PC-9 (cell line): ENCODE measurements at regions not wholly inside any gene's neighbourhood (a gene's known extent, or its start where the extent isn't known, plus 50 kb on each side); places are given as distances from the start of the nearest gene placed in this dataset.

Experiments
- BruUV-seq: library from RNA; stranded (reverse); fragments of 400-500 nt; replicated peaks from 2 replicates; lab custom pipeline; 2021; lab: Mats Ljungman, UMichigan
- CTCF ChIA-PET: fragments of 300-600 bp; sonication (Branson Sonifier 250); formaldehyde crosslinking; loops from one replicate; lab custom pipeline; 2022; ENCODE audit warnings: antibody characterized with exemption; lab: Charles Lee
- POLR2A ChIA-PET: fragments of 300-600 bp; sonication (Branson Sonifier 250); formaldehyde crosslinking; loops from one replicate; lab custom pipeline; 2022; ENCODE audit warnings: antibody characterized with exemption; ENCODE audit not compliant: unreplicated experiment; lab: Charles Lee
- DNase-seq, 2 experiments: peaks; one replicate each; pipeline versions ENCODE4 v3.0.0 to v3.0.0-alpha.2; 2015 to 2022; ENCODE audit warnings: mixed read lengths in 1 of 2
- H2AFZ ChIP-seq: fragments of 200-600 bp; sonication (generic); 2 replicates; pipeline ENCODE4 v1.8.1; 2017; ENCODE audit warnings: antibody characterized with exemption
- H3F3A ChIP-seq: fragments of 200-600 bp; sonication (generic); 2 replicates; pipeline ENCODE4 v1.8.1; 2017; ENCODE audit warnings: antibody characterized with exemption, mild to moderate bottlenecking, low read depth; ENCODE audit not compliant: insufficient read depth
- H3K27ac ChIP-seq: fragments of 200-600 bp; sonication (generic); 2 replicates; pipeline ENCODE4 v1.6.1; 2016; ENCODE audit warnings: mixed run types
- H3K27me3 ChIP-seq: fragments of 200-600 bp; sonication (generic); 2 replicates; pipeline ENCODE4 v1.6.1; 2016; ENCODE audit warnings: low read depth, mixed run types; ENCODE audit not compliant: insufficient read depth
- H3K36me3 ChIP-seq: fragments of 200-600 bp; sonication (generic); 2 replicates; pipeline ENCODE4 v1.6.1; 2016; ENCODE audit warnings: low read depth, mixed run types
- H3K4me1 ChIP-seq: fragments of 200-600 bp; sonication (generic); replicated peaks from 2 replicates; pipeline ENCODE4 v1.6.1; 2016; ENCODE audit warnings: mixed run types; ENCODE audit not compliant: insufficient read depth
- H3K4me2 ChIP-seq: fragments of 200-600 bp; sonication (generic); 2 replicates; pipeline ENCODE4 v1.6.1; 2017; ENCODE audit warnings: mixed run types
- H3K4me3 ChIP-seq: fragments of 200-600 bp; sonication (generic); 2 replicates; pipeline ENCODE4 v1.6.1; 2016; ENCODE audit warnings: mixed run types
- H3K79me2 ChIP-seq: fragments of 200-600 bp; sonication (generic); 2 replicates; pipeline ENCODE4 v1.6.1; 2017; ENCODE audit warnings: low read depth, mixed run types
- H3K9me2 ChIP-seq: fragments of 200-600 bp; sonication (generic); 2 replicates; pipeline ENCODE4 v1.8.1; 2017; ENCODE audit warnings: mild to moderate bottlenecking; ENCODE audit not compliant: insufficient read depth
- H3K9me3 ChIP-seq: fragments of 200-600 bp; sonication (generic); 2 replicates; pipeline ENCODE4 v1.8.1; 2016; ENCODE audit warnings: low read depth; ENCODE audit not compliant: insufficient read depth
- H4K20me1 ChIP-seq: fragments of 200-600 bp; sonication (generic); 2 replicates; pipeline ENCODE4 v1.8.1; 2017; ENCODE audit not compliant: insufficient read depth
- EZH2 ChIP-seq: fragments of 200-600 bp; sonication (generic); IDR thresholded peaks from 2 replicates; pipeline ENCODE4 v1.8.0; 2017; ENCODE audit warnings: antibody characterized with exemption, low read depth
- intact Hi-C: fragments of 100-400 bp; cut with micrococcal nuclease; formaldehyde crosslinking; loops from one replicate; pipeline ENCODE4 v1.10.0; 2022; ENCODE audit not compliant: unreplicated experiment
- TF ChIP-seq, protein P1 (sequence below): fragments of 200-600 bp; sonication (generic); conservative IDR thresholded peaks from 2 replicates; pipeline ENCODE4 v1.6.1; 2017; ENCODE audit warnings: mixed run types, antibody characterized with exemption, mild to moderate bottlenecking, moderate library complexity

DNA sequence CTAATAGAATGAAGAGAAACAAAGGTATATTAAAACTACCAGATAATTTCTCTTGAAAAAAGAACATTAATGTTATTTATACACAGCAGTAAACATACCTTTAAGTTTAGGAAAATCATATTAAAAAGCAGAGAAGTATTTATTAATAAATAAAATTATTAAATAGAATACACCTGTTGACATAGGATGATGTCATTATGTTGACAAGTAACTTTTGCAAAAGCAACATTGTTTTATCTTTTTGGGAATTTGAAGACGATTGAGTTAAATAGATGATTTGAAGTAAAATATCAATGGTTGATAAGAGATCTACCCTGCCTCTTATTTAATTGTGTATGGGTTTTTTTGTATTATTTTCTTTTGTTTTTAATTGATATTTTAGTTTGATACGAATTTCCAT is 711.1 kb upstream of the NUDT12 start:
- Histone ChIP-seq H3K9me2 (no peaks in the 10 kb centered on the region), H3K4me3 (no peak overlapping the region), H3K27ac (no peak overlapping the region), H3F3A (no peaks in the 10 kb centered on the region), H3K9me3 (no peaks in the 10 kb centered on the region), H3K27me3 (no peaks in the 10 kb centered on the region), H3K4me2 (no peak overlapping the region), H4K20me1 (no peaks in the 10 kb centered on the region), H3K4me1 (no peaks in the 10 kb centered on the region), H3K79me2 (no peaks in the 10 kb centered on the region), H3K36me3 (no peaks in the 10 kb centered on the region), H2AFZ (no peak overlapping the region)
- no TSS peak for BruUV-seq
- POLR2A ChIA-PET: no interaction called here
- CTCF ChIA-PET: no interaction called here
- no peak for TF ChIP-seq EZH2
- TF ChIP-seq, protein P1, sequence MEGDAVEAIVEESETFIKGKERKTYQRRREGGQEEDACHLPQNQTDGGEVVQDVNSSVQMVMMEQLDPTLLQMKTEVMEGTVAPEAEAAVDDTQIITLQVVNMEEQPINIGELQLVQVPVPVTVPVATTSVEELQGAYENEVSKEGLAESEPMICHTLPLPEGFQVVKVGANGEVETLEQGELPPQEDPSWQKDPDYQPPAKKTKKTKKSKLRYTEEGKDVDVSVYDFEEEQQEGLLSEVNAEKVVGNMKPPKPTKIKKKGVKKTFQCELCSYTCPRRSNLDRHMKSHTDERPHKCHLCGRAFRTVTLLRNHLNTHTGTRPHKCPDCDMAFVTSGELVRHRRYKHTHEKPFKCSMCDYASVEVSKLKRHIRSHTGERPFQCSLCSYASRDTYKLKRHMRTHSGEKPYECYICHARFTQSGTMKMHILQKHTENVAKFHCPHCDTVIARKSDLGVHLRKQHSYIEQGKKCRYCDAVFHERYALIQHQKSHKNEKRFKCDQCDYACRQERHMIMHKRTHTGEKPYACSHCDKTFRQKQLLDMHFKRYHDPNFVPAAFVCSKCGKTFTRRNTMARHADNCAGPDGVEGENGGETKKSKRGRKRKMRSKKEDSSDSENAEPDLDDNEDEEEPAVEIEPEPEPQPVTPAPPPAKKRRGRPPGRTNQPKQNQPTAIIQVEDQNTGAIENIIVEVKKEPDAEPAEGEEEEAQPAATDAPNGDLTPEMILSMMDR: no peak
- no peak for DNase-seq
- intact Hi-C loops: no loop called here

- H3K27me3 ChIP-seq: no peaks in the 10 kb centered on the region
- H4K20me1 ChIP-seq: no peaks in the 10 kb centered on the region
- no peak overlapping the region for H3K27ac ChIP-seq
- H3K36me3 ChIP-seq: no peaks in the 10 kb centered on the region
- no peak for TF ChIP-seq EZH2
- TF ChIP-seq, protein P1: no peak
- no peaks in the 10 kb centered on the region for H3K79me2 ChIP-seq
- intact Hi-C loops: no loop called here
- no peak for DNase-seq
- ChIA-PET POLR2A (no interaction called here), CTCF (no interaction called here)
- no peak overlapping the region for H3K4me3 ChIP-seq
- H3K9me3 ChIP-seq: no peaks in the 10 kb centered on the region
- H3K4me2 ChIP-seq: no peak overlapping the region
- no peak overlapping the region for H2AFZ ChIP-seq
- H3K9me2 ChIP-seq: peaks cover 2% of the 10 kb centered on the region; the same call in 1 of the 2 replicates
- H3K4me1 ChIP-seq: no peaks in the 10 kb centered on the region
- no TSS peak for BruUV-seq
- H3F3A ChIP-seq: no peaks in the 10 kb centered on the region
Observed at GRCh38 chr5:104267320-104268015, 704.9 kb upstream of the NUDT12 start.

- CTCF ChIA-PET: no interaction called here
- no peaks in the 10 kb centered on the region for H3K27me3 ChIP-seq
- BruUV-seq: no TSS peak
Observed at GRCh38 chr5:104266161-104266560, 703.6 kb upstream of the NUDT12 start.

More at GRCh38 chr5:104266161-104266560, 703.6 kb upstream of the NUDT12 start:
- no peak overlapping the region for H2AFZ ChIP-seq
- no peaks in the 10 kb centered on the region for H4K20me1 ChIP-seq
- POLR2A ChIA-PET: no interaction called here
- H3K27ac ChIP-seq: no peak overlapping the region
- H3K9me2 ChIP-seq: peaks cover 2% of the 10 kb centered on the region; the same call in 1 of the 2 replicates
- no peak for DNase-seq
- no peaks in the 10 kb centered on the region for H3F3A ChIP-seq
- intact Hi-C loops: no loop called here
- no peak overlapping the region for H3K4me2 ChIP-seq
- no peak for TF ChIP-seq EZH2
- TF ChIP-seq, protein P1: no peak
- no peaks in the 10 kb centered on the region for H3K79me2 ChIP-seq
- no peak overlapping the region for H3K4me3 ChIP-seq
- no peaks in the 10 kb centered on the region for H3K4me1 ChIP-seq
- no peaks in the 10 kb centered on the region for H3K9me3 ChIP-seq
- no peaks in the 10 kb centered on the region for H3K36me3 ChIP-seq
